HG03175 (cell line): ENCODE measurements at regions not wholly inside any gene's neighbourhood (a gene's known extent, or its start where the extent isn't known, plus 50 kb on each side); places are given as distances from the start of the nearest gene placed in this dataset.

Experiments used
- ATAC-seq: cut with Tn5 transposase; IDR thresholded peaks from one replicate; pipeline ENCODE4 v1.9.1; 2021; ENCODE audit warnings: mild to moderate bottlenecking, moderate library complexity; ENCODE audit not compliant: unreplicated experiment

- ATAC-seq: no peak
Observed at GRCh38 chr3:153311541-153311940, 149.5 kb downstream of the RAP2B start.

GRCh38 chr3:153313302-153313965 lies 151.4 kb downstream of the RAP2B start:
- no peak for ATAC-seq

GRCh38 chr3:153314038-153314437 lies 152.0 kb downstream of the RAP2B start:
- no peak for ATAC-seq

GRCh38 chr3:153315781-153316180 lies 153.8 kb downstream of the RAP2B start:
- ATAC-seq: no peak

GRCh38 chr3:153319705-153320554 lies 157.9 kb downstream of the RAP2B start:
- no peak for ATAC-seq

- no peak for ATAC-seq
Observed at GRCh38 chr3:153320585-153321128, 158.6 kb downstream of the RAP2B start.

- no peak for ATAC-seq
Observed at GRCh38 chr3:153328690-153329089, 166.7 kb downstream of the RAP2B start.

- no peak for ATAC-seq
Observed at GRCh38 chr3:153330901-153331300, 168.9 kb downstream of the RAP2B start.

- ATAC-seq: no peak
Observed at GRCh38 chr3:153331676-153332075, 169.7 kb downstream of the RAP2B start.

GRCh38 chr3:153334558-153334957 lies 172.5 kb downstream of the RAP2B start:
- no peak for ATAC-seq

GRCh38 chr3:153337369-153337768 lies 175.3 kb downstream of the RAP2B start:
- no peak for ATAC-seq

- no peak for ATAC-seq
Observed at GRCh38 chr3:153338487-153338886, 176.5 kb downstream of the RAP2B start.

- no peak for ATAC-seq
Observed at GRCh38 chr3:153339065-153339464, 177.0 kb downstream of the RAP2B start.

- no peak for ATAC-seq
Observed at GRCh38 chr3:153343988-153344782, 182.2 kb downstream of the RAP2B start.

GRCh38 chr3:153348457-153349107 lies 186.6 kb downstream of the RAP2B start:
- ATAC-seq: no peak

GRCh38 chr3:153349108-153349499 lies 187.1 kb downstream of the RAP2B start:
- ATAC-seq: peak; percentile 74

- no peak for ATAC-seq
Observed at GRCh38 chr3:153350420-153350819, 188.4 kb downstream of the RAP2B start.

GRCh38 chr3:153354641-153355040 lies 192.6 kb downstream of the RAP2B start:
- no peak for ATAC-seq

GRCh38 chr3:153355559-153355958 lies 193.5 kb downstream of the RAP2B start:
- ATAC-seq: no peak

- ATAC-seq: no peak
Observed at GRCh38 chr3:153356908-153357307, 194.9 kb downstream of the RAP2B start.

GRCh38 chr3:153357436-153357835 lies 195.4 kb downstream of the RAP2B start:
- no peak for ATAC-seq
